GM21360 (cell line): ENCODE measurements at regions not wholly inside any gene's neighbourhood (a gene's known extent, or its start where the extent isn't known, plus 50 kb on each side); places are given as distances from the start of the nearest gene placed in this dataset.

Source experiments
- ATAC-seq: cut with Tn5 transposase; IDR thresholded peaks from one replicate; pipeline ENCODE4 v1.9.1; 2021; ENCODE audit warnings: mild to moderate bottlenecking, moderate library complexity; ENCODE audit not compliant: unreplicated experiment

DNA sequence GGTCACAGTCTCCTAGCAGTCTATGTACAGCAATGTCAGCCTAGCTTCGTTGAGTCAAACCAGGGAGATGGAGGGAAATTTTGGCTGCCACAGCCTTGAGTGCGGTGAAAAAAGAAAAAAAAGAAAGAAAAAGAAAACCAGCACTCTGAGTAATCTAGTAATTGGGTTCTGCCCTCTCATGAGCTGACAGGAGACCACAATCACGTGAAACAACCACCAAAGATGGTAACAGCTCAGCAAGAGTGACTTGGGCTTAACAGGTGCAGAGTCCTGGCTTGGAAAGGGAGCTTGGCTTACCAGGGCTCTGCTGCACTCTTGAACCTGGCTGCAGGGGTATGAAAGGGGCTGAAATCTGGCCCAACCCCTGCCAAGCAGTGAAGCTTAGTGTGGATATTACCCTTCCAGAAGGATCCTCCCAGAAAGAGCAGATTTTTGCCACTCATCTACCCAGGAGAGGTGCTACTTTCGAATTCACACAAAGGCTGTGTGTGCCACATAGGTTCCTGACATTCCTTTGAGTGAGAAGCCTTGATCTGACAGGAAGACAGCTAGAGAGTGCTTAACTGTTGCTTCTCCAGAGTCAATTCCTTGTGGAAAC lies 350.3 kb downstream of the PTTG2 start:
- ATAC-seq: peak; percentile 81

GRCh38 chr4:38311495-38312126 lies 351.4 kb downstream of the PTTG2 start:
- ATAC-seq: no peak

DNA sequence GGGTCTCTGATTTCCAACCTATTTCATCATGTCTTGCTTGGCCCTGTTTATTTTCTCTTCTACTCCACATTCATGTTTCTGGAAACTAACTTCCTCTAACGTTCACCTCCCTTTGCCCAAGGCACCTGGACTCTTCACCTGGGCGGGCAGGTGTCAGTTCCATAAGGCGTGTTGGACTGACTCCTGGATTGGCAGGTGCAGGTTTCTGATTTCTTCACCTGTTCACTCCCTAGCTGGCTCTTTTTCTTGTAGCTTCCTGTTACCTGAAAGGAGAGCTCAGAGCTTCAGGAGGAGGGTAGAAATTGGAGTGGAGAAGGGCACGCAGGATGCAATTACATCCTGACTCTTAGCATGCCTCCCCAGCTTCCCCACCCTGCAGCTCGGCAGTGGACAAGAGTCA lies 350.8 kb upstream of the KLF3 start:
- no peak for ATAC-seq

DNA sequence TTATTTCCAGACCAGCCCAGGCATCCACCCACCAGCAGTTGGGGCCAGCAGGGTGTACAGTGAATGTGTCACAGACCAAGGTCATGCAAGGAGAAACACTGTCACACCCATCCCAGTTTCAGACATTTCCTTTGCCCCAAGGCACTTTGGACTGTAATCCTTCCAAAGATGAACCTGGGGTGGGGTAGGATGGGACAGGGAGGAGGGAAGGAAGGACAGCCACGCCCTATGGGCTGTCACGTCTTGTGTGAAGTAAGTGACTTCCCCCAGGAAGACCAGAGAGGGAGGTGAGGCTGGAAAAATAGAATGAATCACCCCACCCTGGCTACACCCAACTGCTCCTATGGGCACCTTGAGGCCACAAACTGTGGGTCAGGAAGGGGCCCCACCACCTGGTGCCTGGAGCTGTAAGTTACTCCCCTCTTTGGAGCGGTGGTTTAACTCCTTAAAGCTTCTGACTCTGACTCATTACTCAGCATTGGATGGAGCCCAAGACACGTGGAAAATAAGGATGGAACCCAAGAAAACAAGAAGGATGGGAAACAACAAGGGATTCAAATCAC lies 349.9 kb upstream of the KLF3 start:
- no peak for ATAC-seq

DNA sequence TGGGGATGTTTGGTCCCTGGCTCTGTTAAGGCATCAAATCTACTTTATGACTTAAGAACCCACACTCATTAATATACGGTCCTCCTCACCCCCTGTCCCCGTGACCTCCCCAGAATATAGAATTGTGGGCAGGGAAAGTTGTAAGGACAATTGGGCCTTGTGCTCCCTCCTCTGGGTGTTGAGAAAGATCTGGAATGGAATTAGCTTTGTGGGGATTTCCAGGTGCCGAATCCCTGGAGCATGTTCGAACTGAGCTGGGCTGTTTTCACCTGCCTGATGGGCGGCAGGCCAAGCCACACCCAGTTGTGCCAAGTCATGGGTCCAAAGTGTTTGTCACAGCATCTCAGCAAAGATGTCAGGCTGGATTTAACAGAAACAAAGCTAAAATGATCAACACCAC lies 349.3 kb upstream of the KLF3 start:
- ATAC-seq: no peak

GRCh38 chr4:38315286-38315685 lies 348.7 kb upstream of the KLF3 start:
- ATAC-seq: no peak

- ATAC-seq: no peak
Observed at GRCh38 chr4:38316045-38316444, 348.0 kb upstream of the KLF3 start.

DNA sequence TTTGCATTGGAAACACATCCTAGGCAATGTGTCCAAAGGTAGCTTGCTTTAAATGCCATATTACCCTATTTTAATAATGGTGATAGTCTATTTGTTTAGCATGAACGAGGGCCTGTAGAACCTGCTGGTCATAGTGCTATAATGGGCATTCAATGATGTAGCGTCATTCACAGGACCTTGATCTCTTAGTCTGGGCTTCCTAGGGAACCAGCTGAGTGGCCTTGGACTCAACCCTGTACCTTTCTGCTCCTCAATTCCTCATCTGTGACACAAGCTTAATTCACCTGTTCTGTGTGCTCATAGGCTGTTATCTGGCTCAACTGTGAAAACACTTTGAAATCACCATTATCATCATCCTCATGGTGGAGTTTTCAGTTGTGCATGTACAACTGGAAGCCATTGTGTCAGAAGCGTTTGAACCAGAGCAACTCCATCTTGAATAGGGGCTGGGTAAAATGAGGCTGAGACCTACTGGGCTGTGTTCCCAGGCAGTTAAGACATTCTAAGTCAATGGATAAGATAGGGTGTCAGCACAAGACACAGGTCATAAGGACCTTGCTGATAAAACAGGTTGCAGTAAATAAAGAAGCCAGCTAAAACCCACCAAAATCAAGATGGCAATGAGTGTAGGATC lies 346.8 kb upstream of the KLF3 start:
- no peak for ATAC-seq

- ATAC-seq: peak; percentile 89
Observed at GRCh38 chr4:38318737-38319455, 345.1 kb upstream of the KLF3 start.

DNA sequence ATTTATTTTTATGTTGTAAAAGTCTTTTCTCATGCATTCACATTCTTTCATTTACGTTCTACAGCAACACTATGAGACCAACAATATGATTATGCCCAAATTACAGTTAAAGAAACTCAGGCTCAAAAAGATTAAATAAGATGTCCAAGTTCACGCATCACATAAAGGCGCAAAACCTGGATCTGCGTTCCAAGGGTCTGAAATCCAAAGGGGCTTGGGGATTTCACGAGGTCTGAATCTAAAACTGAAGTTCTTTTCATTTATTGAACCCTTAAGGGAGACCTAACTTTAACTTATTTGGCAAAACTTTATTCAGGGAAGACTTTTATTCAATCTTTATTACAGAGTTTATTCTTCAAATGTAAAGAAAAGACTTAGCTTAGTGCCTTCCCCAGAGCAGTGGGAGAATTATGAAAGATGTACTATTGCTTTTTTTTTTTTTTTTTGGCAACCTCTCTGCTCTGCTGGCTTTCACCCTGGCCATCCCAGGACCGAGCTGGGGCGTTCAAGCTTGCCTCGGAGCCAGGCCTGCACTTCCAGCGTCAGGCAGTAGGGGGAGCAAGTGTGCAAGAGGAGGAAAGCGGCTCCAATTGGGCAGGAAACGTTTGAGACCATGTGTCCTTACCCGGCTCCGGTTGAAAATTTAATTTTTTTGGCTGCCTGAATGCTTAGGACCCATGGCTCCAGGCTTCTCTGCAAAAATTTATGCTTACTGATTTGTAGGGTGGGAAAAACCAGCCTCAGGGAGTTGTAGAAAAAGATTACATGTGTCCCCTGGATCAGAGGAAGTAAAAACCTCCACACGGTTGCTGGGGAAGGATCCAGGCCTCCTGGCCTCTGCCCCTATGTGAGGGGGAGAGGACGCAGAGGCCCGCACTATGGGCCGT lies 344.3 kb upstream of the KLF3 start:
- ATAC-seq: peak; percentile 51

- ATAC-seq: no peak
Observed at GRCh38 chr4:38320343-38320695, 343.7 kb upstream of the KLF3 start.

GRCh38 chr4:38320833-38321232 lies 343.2 kb upstream of the KLF3 start:
- ATAC-seq: no peak

DNA sequence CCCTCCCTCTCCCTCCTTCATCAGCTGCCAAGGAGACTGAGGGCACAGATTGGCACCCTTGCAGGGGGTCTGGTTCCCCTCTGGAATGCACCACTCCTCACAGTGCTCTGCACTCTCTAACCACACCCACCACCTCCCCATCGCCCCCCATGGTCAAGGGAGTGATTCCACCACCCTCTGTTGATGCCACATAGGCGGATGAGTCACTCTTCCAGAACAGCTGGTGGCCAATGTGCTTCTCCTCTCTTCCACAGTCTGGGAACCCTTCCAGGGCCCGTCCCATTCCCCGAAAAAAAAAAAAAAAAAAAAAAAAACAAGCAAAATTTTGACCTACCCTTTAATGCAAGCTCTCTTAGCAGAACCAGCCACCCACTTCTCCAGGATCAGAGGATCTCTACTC lies 341.3 kb upstream of the KLF3 start:
- ATAC-seq: no peak

- ATAC-seq: no peak
Observed at GRCh38 chr4:38323141-38323641, 340.8 kb upstream of the KLF3 start.

DNA sequence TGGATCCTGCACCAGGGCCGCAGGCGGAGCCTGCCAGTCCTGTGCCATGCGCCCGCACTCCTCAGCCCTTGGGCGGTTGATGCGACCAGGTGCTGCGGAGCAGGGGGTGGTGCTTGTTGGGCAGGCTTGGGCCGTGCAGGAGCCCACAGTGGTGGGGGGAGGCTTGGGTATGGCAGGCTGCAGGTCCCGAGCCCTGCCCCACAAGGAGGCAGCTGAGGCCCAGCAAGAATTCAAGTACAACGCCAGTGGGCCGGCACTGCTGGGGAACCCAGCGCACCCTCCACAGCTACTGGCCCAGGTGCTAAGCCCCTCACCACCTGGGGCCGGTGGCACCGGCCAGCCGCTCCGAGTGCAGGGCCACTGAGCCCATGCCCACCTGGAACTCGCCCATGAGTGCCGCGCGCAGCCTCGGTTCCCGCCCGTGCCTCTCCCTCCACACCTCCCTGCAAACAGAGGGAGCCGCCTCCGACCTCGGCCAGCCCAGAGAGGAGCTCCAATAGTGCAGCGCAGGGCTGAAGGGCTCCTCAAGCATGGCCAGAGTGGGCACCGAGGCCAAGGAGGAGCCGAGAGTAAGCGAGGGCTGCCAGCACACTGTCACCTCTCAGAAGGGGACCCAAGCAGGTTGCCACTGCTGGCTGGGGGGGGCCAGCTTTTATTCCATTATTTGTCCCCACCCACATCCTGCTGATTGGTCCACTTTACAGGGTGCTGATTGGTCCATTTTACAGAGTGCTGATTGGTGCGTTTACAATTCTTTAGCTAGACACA lies 339.0 kb upstream of the KLF3 start:
- no peak for ATAC-seq

- no peak for ATAC-seq
Observed at GRCh38 chr4:38325629-38325913, 338.4 kb upstream of the KLF3 start.

- no peak for ATAC-seq
Observed at GRCh38 chr4:38326499-38326898, 337.5 kb upstream of the KLF3 start.

GRCh38 chr4:38327174-38327573 lies 336.8 kb upstream of the KLF3 start:
- no peak for ATAC-seq

DNA sequence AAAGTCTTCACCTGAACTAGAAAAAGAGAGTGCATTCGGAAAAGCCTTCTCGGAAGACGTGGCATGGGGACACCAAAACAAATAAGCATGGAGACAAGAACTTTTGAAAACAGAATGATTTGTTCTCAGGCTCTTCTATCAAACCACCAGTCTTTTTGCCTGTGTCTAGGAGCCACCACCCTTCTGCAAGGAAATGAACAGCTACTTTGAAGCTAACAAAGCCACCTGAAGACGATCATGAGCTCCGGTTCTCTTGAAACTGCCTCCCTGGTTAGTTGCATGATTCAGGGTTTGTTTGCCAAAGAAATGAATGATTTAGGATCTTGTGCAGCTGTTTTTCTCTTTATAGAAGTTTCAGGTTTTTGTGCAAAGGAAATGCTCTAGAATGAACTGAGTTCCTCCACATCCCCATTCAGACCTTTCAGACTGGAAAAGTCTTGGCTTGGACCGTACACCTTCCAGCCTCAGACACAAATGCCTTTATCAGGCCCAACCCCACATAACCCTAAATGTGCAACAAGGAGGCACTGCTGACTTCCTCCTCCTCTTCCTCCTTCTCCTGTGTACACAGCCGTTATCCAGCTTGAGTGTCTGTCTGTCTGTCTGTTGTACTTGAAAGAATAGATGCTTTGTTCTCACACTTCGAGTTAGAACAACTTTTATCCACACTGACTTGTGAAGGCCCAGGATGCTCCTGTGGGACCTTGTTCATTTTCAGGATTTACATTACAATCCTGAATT lies 334.8 kb upstream of the KLF3 start:
- no peak for ATAC-seq
